ENCODE measurements at regions not wholly inside any gene's neighbourhood (a gene's known extent, or its start where the extent isn't known, plus 50 kb on each side); places are given as distances from the start of the nearest gene placed in this dataset.
"Not testable (repeated sequence)": the region's sequence is repeated elsewhere in the genome, so short reads cannot be mapped to it uniquely, and the experiment has no call there.

DNA sequence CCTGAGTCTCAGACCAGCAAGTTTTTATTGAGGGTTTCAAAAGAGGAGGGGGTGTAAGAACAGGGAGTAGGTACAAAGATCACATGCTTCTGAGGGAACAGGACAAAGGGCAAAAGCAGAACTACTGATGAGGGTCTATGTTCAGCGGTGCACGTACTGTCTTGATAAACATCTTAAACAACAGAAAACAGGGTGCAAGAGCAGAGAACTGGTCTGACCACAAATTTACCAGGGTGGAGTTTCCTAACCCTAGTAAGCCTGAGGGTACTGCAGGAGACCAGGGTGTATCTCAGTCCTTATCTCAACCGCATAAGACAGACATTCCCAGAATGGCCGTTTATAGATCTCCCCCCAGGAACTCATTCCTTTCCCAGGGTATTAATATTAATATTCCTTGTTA lies 69.6 kb downstream of the TNFAIP2 start:
- TF ChIP-seq TSHZ2 (CRISPR knock-in tag; IDR thresholded peaks at IDR 0.05), result not testable (repeated sequence)
- TF ChIP-seq, protein P1, sequence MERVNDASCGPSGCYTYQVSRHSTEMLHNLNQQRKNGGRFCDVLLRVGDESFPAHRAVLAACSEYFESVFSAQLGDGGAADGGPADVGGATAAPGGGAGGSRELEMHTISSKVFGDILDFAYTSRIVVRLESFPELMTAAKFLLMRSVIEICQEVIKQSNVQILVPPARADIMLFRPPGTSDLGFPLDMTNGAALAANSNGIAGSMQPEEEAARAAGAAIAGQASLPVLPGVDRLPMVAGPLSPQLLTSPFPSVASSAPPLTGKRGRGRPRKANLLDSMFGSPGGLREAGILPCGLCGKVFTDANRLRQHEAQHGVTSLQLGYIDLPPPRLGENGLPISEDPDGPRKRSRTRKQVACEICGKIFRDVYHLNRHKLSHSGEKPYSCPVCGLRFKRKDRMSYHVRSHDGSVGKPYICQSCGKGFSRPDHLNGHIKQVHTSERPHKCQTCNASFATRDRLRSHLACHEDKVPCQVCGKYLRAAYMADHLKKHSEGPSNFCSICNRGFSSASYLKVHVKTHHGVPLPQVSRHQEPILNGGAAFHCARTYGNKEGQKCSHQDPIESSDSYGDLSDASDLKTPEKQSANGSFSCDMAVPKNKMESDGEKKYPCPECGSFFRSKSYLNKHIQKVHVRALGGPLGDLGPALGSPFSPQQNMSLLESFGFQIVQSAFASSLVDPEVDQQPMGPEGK (CRISPR knock-in tag; IDR thresholded peaks at IDR 0.05; ENCODE audit: borderline replicate concordance), result not testable (repeated sequence)
